ENCODE measurements at regions not wholly inside any gene's neighbourhood (a gene's known extent, or its start where the extent isn't known, plus 50 kb on each side); places are given as distances from the start of the nearest gene placed in this dataset.

- TF ChIP-seq CTCF (IDR thresholded peaks at IDR 0.05) = no peak
- TF ChIP-seq POLR2AphosphoS5 (IDR thresholded peaks at IDR 0.05; ENCODE audit: low read depth, low read length) = no peak
- TF ChIP-seq SIN3A (IDR thresholded peaks at IDR 0.05; ENCODE audit: borderline replicate concordance, insufficient read depth, low read depth, low read length) = no peak
These were observed 138.2 kb upstream of the DNAJC10 start for GRCh38 chr2:182577816-182578215.

Data from Panc1 (cell line).